ENCODE measurements at regions not wholly inside any gene's neighbourhood (a gene's known extent, or its start where the extent isn't known, plus 50 kb on each side); places are given as distances from the start of the nearest gene placed in this dataset.

- H3K4me2 ChIP-seq (ENCODE audit: low read depth, low read length, poor library complexity, severe bottlenecking), result no peak overlapping the region
- H3F3A ChIP-seq (ENCODE audit: insufficient read depth), result no peaks in the 10 kb centered on the region
- H3K4me3 ChIP-seq (ENCODE audit: insufficient read depth, low read length, poor library complexity, severe bottlenecking), result no peak overlapping the region
- no peak for TF ChIP-seq EZH2phosphoT487 (conservative IDR thresholded peaks at IDR 0.05; ENCODE audit: low read length)
- TF ChIP-seq, protein P1, sequence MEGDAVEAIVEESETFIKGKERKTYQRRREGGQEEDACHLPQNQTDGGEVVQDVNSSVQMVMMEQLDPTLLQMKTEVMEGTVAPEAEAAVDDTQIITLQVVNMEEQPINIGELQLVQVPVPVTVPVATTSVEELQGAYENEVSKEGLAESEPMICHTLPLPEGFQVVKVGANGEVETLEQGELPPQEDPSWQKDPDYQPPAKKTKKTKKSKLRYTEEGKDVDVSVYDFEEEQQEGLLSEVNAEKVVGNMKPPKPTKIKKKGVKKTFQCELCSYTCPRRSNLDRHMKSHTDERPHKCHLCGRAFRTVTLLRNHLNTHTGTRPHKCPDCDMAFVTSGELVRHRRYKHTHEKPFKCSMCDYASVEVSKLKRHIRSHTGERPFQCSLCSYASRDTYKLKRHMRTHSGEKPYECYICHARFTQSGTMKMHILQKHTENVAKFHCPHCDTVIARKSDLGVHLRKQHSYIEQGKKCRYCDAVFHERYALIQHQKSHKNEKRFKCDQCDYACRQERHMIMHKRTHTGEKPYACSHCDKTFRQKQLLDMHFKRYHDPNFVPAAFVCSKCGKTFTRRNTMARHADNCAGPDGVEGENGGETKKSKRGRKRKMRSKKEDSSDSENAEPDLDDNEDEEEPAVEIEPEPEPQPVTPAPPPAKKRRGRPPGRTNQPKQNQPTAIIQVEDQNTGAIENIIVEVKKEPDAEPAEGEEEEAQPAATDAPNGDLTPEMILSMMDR (IDR thresholded peaks at IDR 0.05; ENCODE audit: insufficient read depth, low read length, poor library complexity, severe bottlenecking), result no peak
- no peaks in the 10 kb centered on the region for H3K9me2 ChIP-seq (replicated peaks; ENCODE audit: insufficient read depth, low read length)
- H3K9ac ChIP-seq (ENCODE audit: low read length), result no peak overlapping the region
- H3K27ac ChIP-seq (ENCODE audit: low read depth, low read length), result no peak overlapping the region
- no peaks in the 10 kb centered on the region for H3K9me3 ChIP-seq (ENCODE audit: insufficient read depth, low read length)
- no peaks in the 10 kb centered on the region for H4K20me1 ChIP-seq (ENCODE audit: low read depth, low read length)
- H3K79me2 ChIP-seq (ENCODE audit: insufficient read depth, low read length), result no peaks in the 10 kb centered on the region
- H3K36me3 ChIP-seq (ENCODE audit: low read length), result no peaks in the 10 kb centered on the region
- no peak overlapping the region for H2AFZ ChIP-seq (ENCODE audit: low read depth, low read length, severe bottlenecking)
- H3K27me3 ChIP-seq (ENCODE audit: low read length), result peaks cover 3% of the 10 kb centered on the region; the same call in 1 of the 2 replicates
Measured at GRCh38 chr10:64040781-64041180, 519.6 kb downstream of the REEP3 start.

DNA sequence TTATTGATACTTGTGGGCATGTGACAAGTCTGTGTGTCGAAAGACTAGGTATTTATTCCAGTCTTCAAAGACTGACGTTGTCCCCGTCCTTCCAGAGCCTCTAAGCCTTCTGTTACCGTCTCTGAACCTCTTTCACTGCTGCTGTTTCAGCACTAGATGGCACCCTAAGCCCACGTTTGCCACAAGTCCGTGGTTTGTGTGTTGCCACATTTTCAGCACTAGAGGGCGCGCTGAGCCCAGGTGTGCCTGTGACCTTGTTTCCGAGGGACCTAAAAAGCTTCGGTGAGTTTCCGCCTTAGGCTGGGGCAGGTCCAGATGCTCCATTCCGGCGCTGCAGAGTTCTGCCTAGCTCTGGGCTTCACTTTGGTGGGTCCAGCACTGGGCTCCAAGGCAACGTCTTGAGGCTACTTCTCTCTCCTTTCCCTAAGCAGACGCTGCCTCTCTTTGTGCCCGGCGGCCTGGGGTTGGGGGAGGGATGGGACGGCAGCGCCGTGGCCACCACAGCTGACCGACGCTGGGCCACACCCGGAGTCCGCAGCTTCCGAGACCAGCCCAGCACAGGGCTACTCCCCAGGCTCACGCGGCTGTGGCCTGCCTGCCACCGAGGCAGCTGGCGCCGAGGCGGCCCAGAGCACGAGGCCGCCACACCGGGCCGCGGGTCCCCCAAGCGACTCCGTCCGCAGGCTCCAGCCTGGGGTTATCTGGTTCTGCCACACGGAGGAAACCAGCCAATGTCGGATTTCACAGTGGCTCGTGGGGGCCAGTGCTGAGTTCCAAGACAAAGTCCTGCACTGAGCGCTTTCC, 520.2 kb downstream of the REEP3 start:
- no peaks in the 10 kb centered on the region for H3F3A ChIP-seq (ENCODE audit: insufficient read depth)
- TF ChIP-seq, protein P1 (IDR thresholded peaks at IDR 0.05; ENCODE audit: insufficient read depth, low read length, poor library complexity, severe bottlenecking), result peak; percentile 97
- TF ChIP-seq EZH2phosphoT487 (conservative IDR thresholded peaks at IDR 0.05; ENCODE audit: low read length), result no peak
- H3K36me3 ChIP-seq (ENCODE audit: low read length), result no peaks in the 10 kb centered on the region
- no peak overlapping the region for H3K27ac ChIP-seq (ENCODE audit: low read depth, low read length)
- no peaks in the 10 kb centered on the region for H3K9me2 ChIP-seq (replicated peaks; ENCODE audit: insufficient read depth, low read length)
- no peak overlapping the region for H3K4me2 ChIP-seq (ENCODE audit: low read depth, low read length, poor library complexity, severe bottlenecking)
- no peak overlapping the region for H2AFZ ChIP-seq (ENCODE audit: low read depth, low read length, severe bottlenecking)
- no peaks in the 10 kb centered on the region for H3K79me2 ChIP-seq (ENCODE audit: insufficient read depth, low read length)
- no peaks in the 10 kb centered on the region for H4K20me1 ChIP-seq (ENCODE audit: low read depth, low read length)
- H3K4me3 ChIP-seq (ENCODE audit: insufficient read depth, low read length, poor library complexity, severe bottlenecking), result no peak overlapping the region
- no peaks in the 10 kb centered on the region for H3K9me3 ChIP-seq (ENCODE audit: insufficient read depth, low read length)
- peaks cover 3% of the 10 kb centered on the region; the same call in 1 of the 2 replicates for H3K27me3 ChIP-seq (ENCODE audit: low read length)
- H3K9ac ChIP-seq (ENCODE audit: low read length), result no peak overlapping the region

- Histone ChIP-seq H3K4me2 (ENCODE audit: low read depth, low read length, poor library complexity, severe bottlenecking) (no peak overlapping the region), H2AFZ (ENCODE audit: low read depth, low read length, severe bottlenecking) (no peak overlapping the region)
- no peak for TF ChIP-seq EZH2phosphoT487 (conservative IDR thresholded peaks at IDR 0.05; ENCODE audit: low read length)
- TF ChIP-seq, protein P1 (IDR thresholded peaks at IDR 0.05; ENCODE audit: insufficient read depth, low read length, poor library complexity, severe bottlenecking), result no peak
Measured at GRCh38 chr10:64041989-64042490, 520.8 kb downstream of the REEP3 start.

More at GRCh38 chr10:64041989-64042490, 520.8 kb downstream of the REEP3 start:
- H3K4me3 ChIP-seq (ENCODE audit: insufficient read depth, low read length, poor library complexity, severe bottlenecking), result no peak overlapping the region
- H3K9me2 ChIP-seq (replicated peaks; ENCODE audit: insufficient read depth, low read length), result no peaks in the 10 kb centered on the region
- H4K20me1 ChIP-seq (ENCODE audit: low read depth, low read length), result no peaks in the 10 kb centered on the region
- H3K27me3 ChIP-seq (ENCODE audit: low read length), result no peaks in the 10 kb centered on the region
- no peak overlapping the region for H3K9ac ChIP-seq (ENCODE audit: low read length)
- no peak overlapping the region for H3K27ac ChIP-seq (ENCODE audit: low read depth, low read length)
- no peaks in the 10 kb centered on the region for H3K79me2 ChIP-seq (ENCODE audit: insufficient read depth, low read length)
- H3K9me3 ChIP-seq (ENCODE audit: insufficient read depth, low read length), result no peaks in the 10 kb centered on the region
- no peaks in the 10 kb centered on the region for H3F3A ChIP-seq (ENCODE audit: insufficient read depth)
- no peaks in the 10 kb centered on the region for H3K36me3 ChIP-seq (ENCODE audit: low read length)
